ENCODE measurements at regions not wholly inside any gene's neighbourhood (a gene's known extent, or its start where the extent isn't known, plus 50 kb on each side); places are given as distances from the start of the nearest gene placed in this dataset.

- TF ChIP-seq, protein P1, sequence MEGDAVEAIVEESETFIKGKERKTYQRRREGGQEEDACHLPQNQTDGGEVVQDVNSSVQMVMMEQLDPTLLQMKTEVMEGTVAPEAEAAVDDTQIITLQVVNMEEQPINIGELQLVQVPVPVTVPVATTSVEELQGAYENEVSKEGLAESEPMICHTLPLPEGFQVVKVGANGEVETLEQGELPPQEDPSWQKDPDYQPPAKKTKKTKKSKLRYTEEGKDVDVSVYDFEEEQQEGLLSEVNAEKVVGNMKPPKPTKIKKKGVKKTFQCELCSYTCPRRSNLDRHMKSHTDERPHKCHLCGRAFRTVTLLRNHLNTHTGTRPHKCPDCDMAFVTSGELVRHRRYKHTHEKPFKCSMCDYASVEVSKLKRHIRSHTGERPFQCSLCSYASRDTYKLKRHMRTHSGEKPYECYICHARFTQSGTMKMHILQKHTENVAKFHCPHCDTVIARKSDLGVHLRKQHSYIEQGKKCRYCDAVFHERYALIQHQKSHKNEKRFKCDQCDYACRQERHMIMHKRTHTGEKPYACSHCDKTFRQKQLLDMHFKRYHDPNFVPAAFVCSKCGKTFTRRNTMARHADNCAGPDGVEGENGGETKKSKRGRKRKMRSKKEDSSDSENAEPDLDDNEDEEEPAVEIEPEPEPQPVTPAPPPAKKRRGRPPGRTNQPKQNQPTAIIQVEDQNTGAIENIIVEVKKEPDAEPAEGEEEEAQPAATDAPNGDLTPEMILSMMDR (tag by site-specific recombination; IDR thresholded peaks at IDR 0.05), result no peak
- TF ChIP-seq, protein P2, sequence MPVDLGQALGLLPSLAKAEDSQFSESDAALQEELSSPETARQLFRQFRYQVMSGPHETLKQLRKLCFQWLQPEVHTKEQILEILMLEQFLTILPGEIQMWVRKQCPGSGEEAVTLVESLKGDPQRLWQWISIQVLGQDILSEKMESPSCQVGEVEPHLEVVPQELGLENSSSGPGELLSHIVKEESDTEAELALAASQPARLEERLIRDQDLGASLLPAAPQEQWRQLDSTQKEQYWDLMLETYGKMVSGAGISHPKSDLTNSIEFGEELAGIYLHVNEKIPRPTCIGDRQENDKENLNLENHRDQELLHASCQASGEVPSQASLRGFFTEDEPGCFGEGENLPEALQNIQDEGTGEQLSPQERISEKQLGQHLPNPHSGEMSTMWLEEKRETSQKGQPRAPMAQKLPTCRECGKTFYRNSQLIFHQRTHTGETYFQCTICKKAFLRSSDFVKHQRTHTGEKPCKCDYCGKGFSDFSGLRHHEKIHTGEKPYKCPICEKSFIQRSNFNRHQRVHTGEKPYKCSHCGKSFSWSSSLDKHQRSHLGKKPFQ (tag by site-specific recombination; IDR thresholded peaks at IDR 0.05), result no peak
- TF ChIP-seq ZNF600 (tag by site-specific recombination; IDR thresholded peaks at IDR 0.05) (no peak), ZNF704 (tag by site-specific recombination; IDR thresholded peaks at IDR 0.05) (no peak), ZNF548 (tag by site-specific recombination; IDR thresholded peaks at IDR 0.05) (no peak), BCL11A (tag by site-specific recombination; IDR thresholded peaks at IDR 0.05; ENCODE audit: low read depth) (no peak), YY1 (tag by site-specific recombination; IDR thresholded peaks at IDR 0.05) (no peak), SP2 (tag by site-specific recombination; IDR thresholded peaks at IDR 0.05) (no peak), ZFP69B (tag by site-specific recombination; IDR thresholded peaks at IDR 0.05) (no peak), ZNF146 (tag by site-specific recombination; IDR thresholded peaks at IDR 0.05) (no peak)
- TF ChIP-seq, protein P3, sequence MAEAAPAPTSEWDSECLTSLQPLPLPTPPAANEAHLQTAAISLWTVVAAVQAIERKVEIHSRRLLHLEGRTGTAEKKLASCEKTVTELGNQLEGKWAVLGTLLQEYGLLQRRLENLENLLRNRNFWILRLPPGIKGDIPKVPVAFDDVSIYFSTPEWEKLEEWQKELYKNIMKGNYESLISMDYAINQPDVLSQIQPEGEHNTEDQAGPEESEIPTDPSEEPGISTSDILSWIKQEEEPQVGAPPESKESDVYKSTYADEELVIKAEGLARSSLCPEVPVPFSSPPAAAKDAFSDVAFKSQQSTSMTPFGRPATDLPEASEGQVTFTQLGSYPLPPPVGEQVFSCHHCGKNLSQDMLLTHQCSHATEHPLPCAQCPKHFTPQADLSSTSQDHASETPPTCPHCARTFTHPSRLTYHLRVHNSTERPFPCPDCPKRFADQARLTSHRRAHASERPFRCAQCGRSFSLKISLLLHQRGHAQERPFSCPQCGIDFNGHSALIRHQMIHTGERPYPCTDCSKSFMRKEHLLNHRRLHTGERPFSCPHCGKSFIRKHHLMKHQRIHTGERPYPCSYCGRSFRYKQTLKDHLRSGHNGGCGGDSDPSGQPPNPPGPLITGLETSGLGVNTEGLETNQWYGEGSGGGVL (tag by site-specific recombination; IDR thresholded peaks at IDR 0.05), result no peak
Observed at GRCh38 chr3:66729687-66730393, 229.0 kb upstream of the LRIG1 start.

All from HEK293 (cell line).